HG02571 (cell line): ENCODE measurements at regions not wholly inside any gene's neighbourhood (a gene's known extent, or its start where the extent isn't known, plus 50 kb on each side); places are given as distances from the start of the nearest gene placed in this dataset.

Experiments
- ATAC-seq: cut with Tn5 transposase; IDR thresholded peaks from one replicate; pipeline ENCODE4 v1.9.1; 2021; ENCODE audit warnings: mild to moderate bottlenecking, moderate library complexity; ENCODE audit not compliant: unreplicated experiment

- ATAC-seq = no peak
These were observed 65.6 kb upstream of the TMEM72 start for GRCh38 chr10:44845361-44846175.

DNA sequence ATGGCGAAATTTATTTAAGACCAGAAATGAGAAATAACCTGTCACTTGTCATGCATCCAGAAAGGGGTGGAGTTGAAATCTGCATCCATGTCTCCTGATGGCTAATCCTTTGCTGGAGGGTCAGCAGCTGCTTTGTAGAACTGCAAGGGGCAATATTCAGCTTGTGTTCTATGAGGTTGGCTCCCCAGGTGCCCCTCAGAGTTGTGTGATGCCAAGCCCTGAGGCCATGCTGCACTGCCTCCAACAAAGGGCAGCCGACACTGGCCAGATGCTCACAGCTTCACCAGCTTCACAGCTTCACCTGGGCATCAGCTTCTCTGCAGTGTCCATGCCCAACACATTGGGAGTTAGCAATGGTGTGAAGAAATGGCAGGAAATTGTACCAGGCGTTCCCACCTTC is 64.0 kb upstream of the TMEM72 start:
- no peak for ATAC-seq

DNA sequence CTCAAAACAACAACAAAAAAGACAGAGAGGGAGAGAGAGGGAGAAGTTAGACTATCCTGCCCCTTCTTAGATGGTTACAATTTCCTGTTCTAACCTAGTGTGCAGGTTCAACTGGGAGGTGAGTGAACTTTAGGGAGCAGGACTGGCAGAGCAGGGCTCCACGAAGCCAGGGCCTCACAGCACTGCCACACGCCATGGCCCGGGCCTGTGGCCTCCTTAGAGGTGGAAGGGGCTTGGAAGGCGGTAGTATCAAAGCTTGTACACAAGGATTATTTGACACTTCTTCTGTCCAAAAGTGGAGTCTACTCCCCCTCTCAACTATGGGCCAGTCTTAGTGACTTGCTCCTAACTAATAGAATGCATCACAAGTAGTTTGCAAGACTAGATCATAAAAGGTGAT is 62.9 kb upstream of the TMEM72 start:
- ATAC-seq = no peak

DNA sequence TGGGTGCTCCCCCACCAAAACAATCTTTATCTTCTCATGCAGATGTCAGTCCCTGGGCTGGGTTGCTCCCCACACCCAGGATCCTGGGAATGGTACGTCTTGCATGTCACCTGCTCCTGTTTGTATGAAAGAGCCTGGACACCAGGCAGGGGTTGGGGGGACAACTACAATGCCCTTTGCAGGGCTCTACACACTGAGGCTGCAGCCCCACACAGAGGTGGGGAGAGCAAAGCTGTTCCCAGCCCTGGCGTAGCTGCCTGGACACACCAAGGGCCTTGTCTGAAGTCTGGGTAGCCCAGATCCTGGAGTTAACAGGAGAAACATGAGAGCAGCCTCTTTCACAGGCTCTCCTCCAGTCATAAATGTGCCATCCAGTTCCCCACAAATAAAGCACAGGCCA is 61.2 kb upstream of the TMEM72 start:
- ATAC-seq = no peak

- no peak for ATAC-seq
These were observed 60.7 kb upstream of the TMEM72 start for GRCh38 chr10:44850356-44850934.

DNA sequence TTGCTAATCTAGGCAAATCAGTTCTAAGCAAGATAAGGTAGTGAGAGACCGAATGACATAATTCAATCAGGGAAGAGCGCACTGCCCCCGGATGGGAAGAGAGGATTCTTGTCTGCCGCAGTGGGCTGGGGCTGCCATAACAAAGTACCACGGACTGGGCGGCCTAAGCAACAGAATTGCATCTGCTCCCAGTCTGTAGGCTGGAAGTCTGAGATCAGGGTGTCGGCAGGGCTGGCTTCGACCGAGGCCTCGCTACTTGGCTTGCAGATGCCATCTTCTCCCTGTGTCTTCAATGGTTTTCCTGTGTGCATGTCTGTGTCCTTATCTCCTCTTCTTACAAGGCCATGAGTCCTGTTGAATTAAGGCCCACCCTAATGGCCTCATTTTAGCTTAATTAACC is 59.7 kb upstream of the TMEM72 start:
- no peak for ATAC-seq

GRCh38 chr10:44851881-44852280 is 59.3 kb upstream of the TMEM72 start:
- no peak for ATAC-seq

DNA sequence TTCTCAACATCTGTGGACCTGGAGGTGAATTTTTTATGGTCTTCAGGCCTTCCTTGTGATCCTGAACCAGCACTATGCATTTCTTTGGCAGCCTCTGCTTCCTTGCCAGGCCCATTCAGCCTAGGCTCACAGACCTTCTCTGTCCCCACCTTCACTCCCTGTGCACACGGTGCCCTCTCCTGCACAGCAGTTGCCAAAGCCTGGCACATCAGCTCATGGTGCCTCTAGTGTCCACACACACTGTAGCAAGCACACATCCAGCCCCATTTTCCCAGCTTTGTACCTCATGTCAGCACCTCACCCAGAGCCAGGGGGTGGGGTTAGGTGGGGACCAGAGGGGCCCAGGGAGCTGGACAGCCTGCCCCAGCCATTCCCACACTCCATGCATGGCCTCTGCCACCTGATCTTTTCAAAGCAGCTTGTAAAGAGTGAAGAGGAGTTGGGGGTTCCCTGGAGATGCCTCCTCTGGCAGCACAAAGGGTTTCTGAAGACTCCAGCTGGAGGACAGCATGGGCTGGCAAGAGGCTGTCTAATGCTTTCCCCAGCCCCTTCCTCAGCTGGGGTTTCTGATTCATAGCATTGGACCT is 57.9 kb upstream of the TMEM72 start:
- no peak for ATAC-seq

GRCh38 chr10:44853796-44854195 is 57.3 kb upstream of the TMEM72 start:
- no peak for ATAC-seq

- no peak for ATAC-seq
These were observed 56.3 kb upstream of the TMEM72 start for GRCh38 chr10:44854693-44855350.

DNA sequence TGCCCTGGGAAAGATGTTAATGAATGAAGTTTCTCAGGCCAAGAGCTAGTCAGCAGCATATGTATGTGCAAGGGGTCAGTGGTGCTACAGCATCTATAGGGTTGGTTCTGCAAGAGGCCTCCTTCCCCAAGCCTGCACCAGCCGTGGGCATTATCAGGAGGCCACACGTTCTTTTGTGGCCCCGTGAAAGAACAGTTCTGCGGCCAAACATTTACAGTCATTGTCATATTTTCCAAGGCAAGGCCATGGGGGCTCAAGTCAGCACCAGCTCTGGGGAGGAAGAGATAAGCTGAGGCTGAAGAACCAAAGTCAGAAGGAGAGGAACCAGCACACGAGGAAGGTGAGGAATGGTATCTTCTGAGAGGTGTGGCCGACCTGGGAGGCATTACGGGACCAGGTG is 54.4 kb upstream of the TMEM72 start:
- no peak for ATAC-seq

DNA sequence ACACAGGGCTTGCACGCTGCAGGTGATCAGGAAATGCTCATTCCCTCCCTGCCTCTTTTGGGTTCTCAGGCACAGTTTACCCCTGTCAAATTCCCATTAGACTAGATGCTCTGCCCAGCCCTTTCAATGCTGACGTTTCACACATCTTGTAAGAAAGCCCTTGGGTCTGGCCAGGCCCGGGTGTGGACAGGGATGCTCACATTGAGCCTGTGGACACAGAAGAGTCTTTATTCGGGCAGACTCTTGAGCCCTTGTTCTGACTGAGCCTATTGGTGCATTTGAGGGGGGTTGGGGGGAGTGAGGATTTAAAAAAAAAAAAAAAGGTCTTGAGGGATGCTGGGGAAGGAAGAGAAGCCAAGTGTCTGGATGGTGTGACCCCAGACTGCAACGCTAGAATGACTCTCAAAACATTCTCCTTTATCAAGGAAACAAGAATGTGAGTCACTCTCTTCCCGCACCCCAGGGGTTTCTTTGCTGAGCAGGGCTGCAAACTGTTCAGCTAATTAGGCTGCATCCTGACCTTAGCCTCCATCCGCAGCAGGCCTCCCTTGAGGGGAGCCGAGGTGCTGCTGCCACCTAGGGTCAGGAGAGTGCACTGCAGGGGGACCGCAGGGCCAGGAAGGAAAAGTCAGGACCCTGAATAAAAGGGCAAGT is 53.6 kb upstream of the TMEM72 start:
- ATAC-seq = peak; percentile 76

DNA sequence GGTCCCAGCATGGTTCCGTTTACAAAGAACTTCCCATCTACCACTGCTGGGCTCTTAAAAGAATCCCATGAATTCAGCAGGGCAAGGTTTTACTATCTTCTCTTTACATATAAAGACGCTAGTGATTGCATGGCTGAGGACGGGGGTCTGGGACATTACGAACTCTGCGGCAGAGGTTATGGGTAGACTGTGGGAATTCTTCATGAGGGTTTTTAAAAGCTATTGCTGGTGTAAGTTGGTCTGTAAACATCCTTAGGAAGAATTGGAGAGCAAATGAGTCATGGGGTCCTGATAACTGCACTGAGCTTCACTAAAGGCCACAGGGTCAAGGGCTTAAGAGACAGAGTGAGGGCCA is 53.1 kb upstream of the TMEM72 start:
- ATAC-seq = no peak

DNA sequence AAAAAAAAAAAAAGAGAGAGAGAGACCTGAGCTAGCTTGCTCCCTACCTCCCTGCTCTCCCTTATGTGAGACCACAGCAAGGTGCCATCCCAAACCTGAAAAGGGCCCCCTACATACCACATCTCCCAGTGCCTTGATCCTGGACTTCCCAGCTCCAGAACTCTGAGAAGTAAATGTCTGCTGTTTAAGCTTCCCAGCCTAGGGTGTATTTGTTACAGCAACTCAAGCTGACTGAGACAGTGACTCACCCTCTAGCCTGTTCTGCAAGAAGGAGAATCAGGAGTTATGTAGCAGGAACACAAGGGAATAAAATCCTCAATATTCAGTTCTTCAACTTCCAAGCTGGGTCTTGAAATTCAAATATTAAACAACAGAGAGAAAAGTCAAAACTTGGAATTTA is 52.1 kb upstream of the TMEM72 start:
- ATAC-seq = no peak

DNA sequence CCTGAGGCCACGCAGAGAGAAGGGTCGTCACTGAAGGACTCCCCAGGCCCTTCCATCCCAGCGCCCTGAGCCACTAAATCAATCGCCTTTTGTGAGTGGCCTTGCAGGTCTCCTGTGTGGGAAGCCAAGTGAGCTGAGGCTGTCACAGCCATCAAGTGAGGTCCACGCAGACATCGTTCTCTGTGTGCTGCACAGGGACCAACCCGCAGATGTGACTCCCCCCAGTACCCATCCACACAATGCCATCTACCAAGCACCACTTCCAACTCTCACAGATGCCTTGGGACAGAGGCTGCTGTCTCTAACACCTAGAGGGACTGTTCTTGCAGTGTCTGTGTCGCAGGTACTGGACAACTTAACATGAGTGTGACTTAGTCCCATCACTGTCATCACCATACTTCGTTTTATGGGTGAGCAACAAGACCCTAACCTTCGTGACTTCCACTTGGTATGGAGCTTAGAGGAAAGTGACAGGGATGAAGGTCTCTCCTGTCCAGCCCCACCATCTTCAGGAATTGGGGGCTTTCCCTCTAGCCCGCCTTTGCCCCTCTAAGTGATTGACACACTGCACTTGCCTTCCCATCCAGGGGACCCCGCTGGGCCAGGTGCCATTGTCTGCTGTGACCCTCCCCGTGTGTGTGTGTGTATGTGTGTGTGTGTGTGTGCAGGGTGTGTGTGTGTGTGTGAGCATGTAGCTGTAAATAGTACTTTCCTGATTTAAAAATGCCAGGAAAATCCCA is 51.4 kb upstream of the TMEM72 start:
- ATAC-seq = no peak

DNA sequence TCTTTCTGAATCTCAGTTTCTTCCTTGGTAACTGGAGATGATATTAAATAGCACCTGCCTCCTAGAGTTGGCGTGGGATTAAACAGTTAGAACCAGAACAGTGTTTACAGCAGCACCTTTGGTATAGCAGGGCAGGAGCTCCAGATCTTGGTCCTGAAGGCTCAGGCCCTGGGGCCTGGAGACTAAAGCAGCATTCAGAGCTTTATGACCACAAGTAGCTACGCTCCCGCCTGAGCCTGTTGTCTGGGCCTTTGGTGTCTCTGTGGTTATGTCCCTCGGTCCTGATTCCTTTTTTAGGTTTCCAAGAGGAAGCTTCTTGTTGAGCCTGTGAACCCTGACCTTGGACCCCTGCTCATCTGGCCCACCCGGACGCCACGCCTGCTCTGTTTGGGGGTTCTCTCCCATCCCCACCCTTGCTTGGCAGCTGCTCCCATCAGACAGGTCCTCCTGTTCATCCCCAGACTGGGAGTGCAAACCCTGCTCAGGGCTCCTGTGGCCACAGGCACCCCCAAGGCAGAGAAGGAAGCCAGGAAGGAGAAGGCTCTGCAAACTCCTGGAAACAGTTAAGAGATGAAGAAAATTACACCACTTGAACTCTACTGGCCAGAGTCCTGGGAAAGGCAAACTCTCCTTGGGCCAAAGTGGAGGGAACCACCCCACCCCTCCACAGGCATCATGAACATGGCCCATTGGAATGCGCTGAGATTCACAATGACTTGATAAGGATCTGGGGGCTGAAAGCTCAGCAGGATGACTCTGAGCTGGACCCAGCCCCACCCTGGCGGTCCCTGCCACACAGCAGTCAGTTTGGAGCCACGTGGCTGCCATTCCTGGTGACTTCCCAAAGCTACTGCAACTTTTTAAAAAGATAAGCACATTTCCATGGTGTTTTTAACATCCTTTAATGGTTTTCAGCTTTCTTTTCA is 50.1 kb upstream of the TMEM72 start:
- no peak for ATAC-seq
